HG02610 (cell line): ENCODE measurements at regions not wholly inside any gene's neighbourhood (a gene's known extent, or its start where the extent isn't known, plus 50 kb on each side); places are given as distances from the start of the nearest gene placed in this dataset.

Experiments
- ATAC-seq: cut with Tn5 transposase; IDR thresholded peaks from one replicate; pipeline ENCODE4 v1.9.1; 2021; ENCODE audit warnings: mild to moderate bottlenecking, moderate library complexity; ENCODE audit not compliant: unreplicated experiment

DNA sequence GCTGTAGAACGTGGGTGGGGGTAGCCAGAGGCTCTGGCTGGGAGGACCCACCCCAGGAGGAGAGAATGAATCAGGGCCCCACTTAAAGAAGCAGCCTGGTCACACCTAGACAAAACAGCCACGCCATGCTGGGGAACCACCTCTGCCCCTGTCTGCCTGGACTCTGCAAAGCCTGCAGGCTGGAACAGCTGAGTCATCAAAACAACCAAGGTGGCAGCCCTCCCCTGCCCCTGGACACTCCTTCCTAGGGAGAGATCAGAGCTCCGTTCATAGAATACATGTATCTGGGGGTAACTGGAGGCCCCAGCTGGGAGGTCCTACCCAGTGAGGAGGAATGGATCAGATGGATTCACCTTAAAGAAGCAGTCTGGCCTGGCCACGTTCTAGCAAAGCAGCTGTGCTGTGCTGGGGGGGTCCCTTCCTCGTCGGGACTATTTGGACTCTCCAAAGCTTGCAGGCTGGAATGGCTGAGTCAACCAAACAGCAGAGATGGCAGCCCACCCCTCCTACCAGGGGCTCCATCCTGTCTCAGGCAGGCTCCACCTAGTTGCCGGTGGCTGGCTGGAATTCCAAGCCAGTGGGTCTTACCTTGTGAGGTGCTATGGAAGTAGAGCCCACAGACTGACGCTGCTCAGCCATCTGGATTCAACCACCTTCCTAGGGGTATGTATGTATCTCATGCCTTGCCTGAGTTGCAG lies 50.5 kb upstream of the NT5C1B start:
- ATAC-seq, result no peak
